Left lung (tissue), 4 donors: ENCODE measurements at regions not wholly inside any gene's neighbourhood (a gene's known extent, or its start where the extent isn't known, plus 50 kb on each side); places are given as distances from the start of the nearest gene placed in this dataset.

Source experiments
- ATAC-seq: fragments of 200-7000 bp; cut with Tn5 transposase; one replicate; pipeline ENCODE4 v1.9.1; 2020; ENCODE audit warnings: moderate library complexity
- DNase-seq, 4 donors: peaks; one replicate each; pipeline ENCODE4 v3.0.0-alpha.2; 2013 to 2020
- H3K27ac ChIP-seq, 2 donors: fragments of 200-600 bp; sonication (generic) in 1 of 2; one replicate each; pipeline versions ENCODE4 v1.5.0 to v1.8.0; 2020 to 2021
- H3K27me3 ChIP-seq, 2 donors: fragments of 200-600 bp; sonication (generic) in 1 of 2; one replicate each; pipeline versions ENCODE4 v1.5.0 to v1.8.0; 2020 to 2021
- H3K36me3 ChIP-seq, 2 donors: fragments of 200-600 bp; sonication (generic) in 1 of 2; one replicate each; pipeline versions ENCODE4 v1.5.0 to v1.8.0; 2020 to 2021
- H3K4me1 ChIP-seq, 2 donors: fragments of 200-600 bp; one replicate each; pipeline ENCODE4 v1.8.0; 2021
- H3K4me3 ChIP-seq, 2 donors: fragments of 200-600 bp; sonication (generic) in 1 of 2; one replicate each; pipeline versions ENCODE4 v1.5.0 to v1.8.0; 2020 to 2021; ENCODE audit warnings: mild to moderate bottlenecking in 1 of 2
- H3K9me3 ChIP-seq, 2 donors: fragments of 200-600 bp; sonication (generic) in 1 of 2; one replicate each; pipeline versions ENCODE4 v1.5.0 to v1.8.0; 2020 to 2021
- CTCF ChIP-seq, 2 donors: fragments of 200-600 bp; sonication (generic) in 1 of 2; IDR thresholded peaks; one replicate each; pipeline versions ENCODE4 v1.5.0 to v1.8.0; 2021; ENCODE audit warnings: antibody characterized with exemption in 2 of 2
- intact Hi-C, 2 donors: fragments of 100-400 bp; cut with DNase I; formaldehyde crosslinking; loops; one replicate each; pipeline versions ENCODE4 v1.11.2 to v1.14.2; 2022
- donor health status: DM: no; HTN: yes; CAD: no.
- donor health status: DM: no; HTN: no; CAD: no.

- Histone ChIP-seq H3K27me3 (peaks cover 0 to 20% of the 10 kb centered on the region in 2 donors), H3K36me3 (no peaks in the 10 kb centered on the region), H3K27ac (no peak overlapping the region), H3K9me3 (no peaks in the 10 kb centered on the region), H3K4me1 (no peaks in the 10 kb centered on the region), H3K4me3 (no peak overlapping the region)
- intact Hi-C loops, result no loop called here
- TF ChIP-seq CTCF (IDR thresholded peaks at IDR 0.05), result no peak
- peak in 2 of 4 donors; percentile 17 to 19 for DNase-seq
- no peak for ATAC-seq
Measured at GRCh38 chr19:34082289-34083077, 89.8 kb upstream of the LSM14A start.

- no peak overlapping the region for H3K4me3 ChIP-seq
- no peak for DNase-seq
- H3K4me1 ChIP-seq, result no peaks in the 10 kb centered on the region
- intact Hi-C loops, result no loop called here
- H3K27me3 ChIP-seq, result peaks cover 0 to 20% of the 10 kb centered on the region in 2 donors
- H3K9me3 ChIP-seq, result no peaks in the 10 kb centered on the region
- no peaks in the 10 kb centered on the region for H3K36me3 ChIP-seq
- no peak for ATAC-seq
- H3K27ac ChIP-seq, result no peak overlapping the region
- no peak for TF ChIP-seq CTCF (IDR thresholded peaks at IDR 0.05)
Measured at GRCh38 chr19:34084396-34085145, 87.7 kb upstream of the LSM14A start.

DNA sequence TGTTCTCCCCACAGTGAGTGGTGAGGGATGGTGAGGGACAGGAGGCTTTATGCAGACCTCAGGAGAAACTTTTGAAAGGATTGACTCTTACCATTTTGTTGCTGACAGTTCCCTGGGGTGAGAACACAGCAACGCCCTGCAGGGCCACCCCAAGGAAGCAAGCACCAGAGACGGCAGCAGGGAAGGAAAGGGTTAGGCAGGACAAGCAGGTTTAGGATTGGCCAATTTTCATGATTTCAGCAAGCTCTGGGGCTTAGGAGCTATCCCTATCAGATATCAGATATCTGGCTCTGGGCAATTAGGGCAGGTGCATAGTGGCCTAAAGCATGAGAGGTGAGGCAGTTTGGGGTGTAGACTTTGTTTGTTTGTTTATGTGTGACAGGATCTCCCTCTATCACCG lies 87.0 kb upstream of the LSM14A start:
- no peak for DNase-seq
- H3K9me3 ChIP-seq, result no peaks in the 10 kb centered on the region
- no peaks in the 10 kb centered on the region for H3K4me1 ChIP-seq
- H3K27ac ChIP-seq, result no peak overlapping the region
- intact Hi-C loops, result no loop called here
- no peak for TF ChIP-seq CTCF (IDR thresholded peaks at IDR 0.05)
- H3K27me3 ChIP-seq, result peaks cover 0 to 20% of the 10 kb centered on the region in 2 donors
- H3K36me3 ChIP-seq, result no peaks in the 10 kb centered on the region
- H3K4me3 ChIP-seq, result no peak overlapping the region
- no peak for ATAC-seq

DNA sequence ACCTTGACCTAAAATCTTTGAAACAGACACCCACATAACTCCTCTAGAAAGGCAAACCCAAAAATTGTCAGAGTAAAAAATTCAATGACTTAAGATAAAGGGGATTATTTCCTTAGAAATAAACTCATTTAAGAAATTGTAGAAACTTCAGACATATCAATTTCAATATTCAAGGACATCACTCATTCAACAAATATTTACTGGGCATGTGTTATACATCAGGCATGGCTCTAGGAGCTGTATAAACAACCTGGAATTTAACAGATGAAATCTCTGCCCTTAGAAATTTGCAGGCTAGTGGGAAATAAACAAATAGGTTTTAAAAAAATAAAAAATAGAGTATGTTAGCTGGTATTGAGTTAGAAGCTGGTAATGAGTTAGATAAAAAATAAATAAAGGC lies 84.0 kb upstream of the LSM14A start:
- Histone ChIP-seq H3K4me1 (no peaks in the 10 kb centered on the region), H3K27ac (no peak overlapping the region), H3K27me3 (peaks cover 0 to 28% of the 10 kb centered on the region in 2 donors), H3K4me3 (no peak overlapping the region), H3K36me3 (no peaks in the 10 kb centered on the region), H3K9me3 (no peaks in the 10 kb centered on the region)
- intact Hi-C loops, result no loop called here
- TF ChIP-seq CTCF (IDR thresholded peaks at IDR 0.05), result no peak
- DNase-seq (no peak), ATAC-seq (no peak)

GRCh38 chr19:34089566-34089965 lies 82.7 kb upstream of the LSM14A start:
- intact Hi-C loops, result no loop called here
- Histone ChIP-seq H3K4me3 (no peak overlapping the region), H3K4me1 (no peaks in the 10 kb centered on the region), H3K9me3 (no peaks in the 10 kb centered on the region), H3K36me3 (no peaks in the 10 kb centered on the region), H3K27me3 (peaks cover 0 to 18% of the 10 kb centered on the region in 2 donors), H3K27ac (no peak overlapping the region)
- DNase-seq (no peak), ATAC-seq (no peak)
- TF ChIP-seq CTCF (IDR thresholded peaks at IDR 0.05), result no peak
